GM18951 (cell line): ENCODE measurements at regions not wholly inside any gene's neighbourhood (a gene's known extent, or its start where the extent isn't known, plus 50 kb on each side); places are given as distances from the start of the nearest gene placed in this dataset.

Source experiments
- POLR2A ChIP-seq: IDR thresholded peaks from 4 replicates; pipeline ENCODE4 v1.6.1; 2011; ENCODE audit warnings: mild to moderate bottlenecking; ENCODE audit not compliant: insufficient read length, insufficient read depth; ENCODE audit errors: extremely low read depth
- in situ Hi-C: fragments of 300-500 bp; cut with MboI; formaldehyde crosslinking; loops from one replicate; pipeline ENCODE4 v1.12.0; 2022; ENCODE audit warnings: low sequenced_read_pairs, mixed read lengths, inconsistent platforms; ENCODE audit not compliant: unreplicated experiment

DNA sequence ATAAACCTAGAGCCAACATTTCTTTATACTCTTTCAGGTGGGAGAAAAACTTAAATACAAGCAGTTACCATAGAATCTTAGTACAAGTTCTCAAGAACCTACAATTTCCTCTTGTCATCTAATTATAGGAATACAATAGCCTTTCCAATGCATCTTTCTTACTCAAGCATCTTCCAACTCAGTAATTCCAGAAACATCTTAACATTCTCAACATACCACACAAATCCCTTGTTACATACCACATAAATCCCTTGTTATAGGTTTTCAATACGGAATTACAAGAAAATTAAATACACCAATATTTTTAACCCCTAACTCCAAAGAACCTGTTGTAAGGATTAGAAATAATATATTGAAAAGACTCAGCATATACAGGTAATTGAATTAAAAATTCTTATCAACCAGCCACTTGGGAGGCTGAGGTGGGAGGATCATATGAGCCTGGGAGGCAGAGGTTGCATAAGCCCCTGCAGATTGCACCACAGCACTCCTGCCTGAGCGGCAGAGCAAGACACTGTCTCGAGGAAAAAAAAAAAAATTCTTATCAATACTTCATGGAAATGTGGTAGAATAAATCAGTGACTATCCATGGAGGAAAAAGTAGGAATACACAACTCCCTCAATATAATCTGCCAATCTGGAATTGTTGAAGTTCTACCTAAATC is 127.5 kb upstream of the CCDC28A start:
- in situ Hi-C loops: no loop called here
- no peak for TF ChIP-seq POLR2A

DNA sequence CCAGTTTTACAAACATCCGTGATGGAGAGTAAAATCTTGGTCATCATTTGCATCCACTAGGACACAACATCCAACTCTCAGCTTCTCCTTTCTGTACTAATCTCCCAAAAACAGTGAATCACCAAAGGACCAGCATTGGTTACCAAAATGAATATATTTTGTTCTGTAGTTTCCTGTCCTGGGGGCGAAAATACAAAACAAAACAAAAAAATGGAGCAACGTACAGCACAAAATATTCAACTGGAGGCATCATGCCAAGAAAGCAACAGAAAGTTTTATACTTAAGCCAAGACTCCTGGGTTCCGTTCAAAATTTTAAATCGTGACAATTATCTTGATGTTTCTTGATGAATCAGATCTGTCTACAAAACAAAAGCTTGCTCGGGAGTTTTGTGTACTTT is 126.6 kb upstream of the CCDC28A start:
- no peak for TF ChIP-seq POLR2A
- in situ Hi-C loops: no loop called here

DNA sequence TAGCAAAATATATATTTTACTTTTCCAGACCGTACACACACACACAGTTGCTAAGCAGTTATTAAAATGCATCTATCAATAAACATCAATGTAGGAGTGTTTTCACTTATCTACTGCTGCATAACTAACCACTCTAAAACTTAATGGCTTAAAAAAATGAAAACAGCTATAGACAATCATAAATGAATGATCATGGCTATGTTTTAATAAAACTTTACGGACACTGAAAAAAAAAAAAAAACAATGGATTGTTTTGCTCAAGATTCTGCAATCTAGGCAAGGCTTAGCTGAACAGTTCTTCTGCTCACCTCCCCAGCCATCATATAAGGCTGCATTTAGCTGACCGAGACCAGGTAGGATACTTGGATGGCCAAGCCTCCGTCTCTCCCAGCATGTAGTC is 125.4 kb upstream of the CCDC28A start:
- in situ Hi-C loops: no loop called here
- no peak for TF ChIP-seq POLR2A

DNA sequence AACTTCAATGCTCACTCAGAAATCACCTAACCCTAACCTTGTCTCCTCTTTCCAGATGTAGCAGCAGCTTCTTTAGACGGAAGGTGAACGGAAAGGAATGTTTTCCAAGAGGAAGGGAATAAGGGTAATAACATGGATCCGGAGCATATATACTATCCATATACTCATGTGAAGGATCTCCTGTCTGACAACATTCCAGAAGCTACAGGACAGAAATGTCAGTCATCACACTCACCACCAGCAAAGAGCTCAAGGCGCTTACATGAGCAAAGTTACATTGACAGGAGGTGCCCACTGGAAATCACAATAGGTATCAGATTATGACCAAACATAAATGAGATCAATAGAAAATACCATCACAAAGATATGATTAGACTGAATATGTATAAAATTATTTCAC is 122.1 kb upstream of the CCDC28A start:
- no peak for TF ChIP-seq POLR2A
- in situ Hi-C loops: no loop called here

DNA sequence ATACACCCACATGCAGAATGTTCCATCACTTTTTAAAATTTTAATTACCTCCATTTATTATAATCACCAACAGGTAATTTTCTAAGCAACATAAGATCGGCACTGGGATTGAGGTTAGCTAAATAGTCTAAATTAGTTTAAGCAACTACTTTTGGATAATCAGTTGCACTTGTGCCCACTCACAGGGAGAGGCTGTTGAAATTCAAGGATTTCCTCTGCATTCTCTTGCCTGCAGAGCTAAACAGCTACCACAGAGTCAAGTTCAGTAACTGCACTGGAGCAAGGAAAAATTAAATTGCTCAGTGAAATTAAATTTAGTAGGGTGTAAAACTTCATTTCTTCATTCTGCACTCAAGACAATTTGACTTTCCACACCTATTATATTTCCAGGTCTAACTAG is 120.7 kb upstream of the CCDC28A start:
- in situ Hi-C loops: no loop called here
- no peak for TF ChIP-seq POLR2A

DNA sequence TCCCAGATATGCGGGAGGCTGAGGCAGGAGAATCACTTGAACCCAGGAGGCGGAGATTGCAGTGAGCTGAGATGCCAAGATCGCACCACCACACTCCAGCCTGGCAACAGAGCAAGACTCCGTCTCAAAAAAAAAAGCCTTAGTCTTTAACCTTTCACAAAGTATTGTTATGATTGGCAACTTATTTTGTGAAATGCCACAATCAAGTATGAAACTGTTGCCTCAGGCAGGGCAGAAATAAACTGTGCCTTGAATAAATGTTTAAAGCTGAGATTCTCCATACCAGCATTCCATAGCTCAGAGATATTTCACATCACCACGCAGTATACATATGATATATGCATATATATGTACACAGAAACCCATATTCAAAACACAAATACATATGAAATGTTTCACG is 120.1 kb upstream of the CCDC28A start:
- no peak for TF ChIP-seq POLR2A
- in situ Hi-C loops: no loop called here

DNA sequence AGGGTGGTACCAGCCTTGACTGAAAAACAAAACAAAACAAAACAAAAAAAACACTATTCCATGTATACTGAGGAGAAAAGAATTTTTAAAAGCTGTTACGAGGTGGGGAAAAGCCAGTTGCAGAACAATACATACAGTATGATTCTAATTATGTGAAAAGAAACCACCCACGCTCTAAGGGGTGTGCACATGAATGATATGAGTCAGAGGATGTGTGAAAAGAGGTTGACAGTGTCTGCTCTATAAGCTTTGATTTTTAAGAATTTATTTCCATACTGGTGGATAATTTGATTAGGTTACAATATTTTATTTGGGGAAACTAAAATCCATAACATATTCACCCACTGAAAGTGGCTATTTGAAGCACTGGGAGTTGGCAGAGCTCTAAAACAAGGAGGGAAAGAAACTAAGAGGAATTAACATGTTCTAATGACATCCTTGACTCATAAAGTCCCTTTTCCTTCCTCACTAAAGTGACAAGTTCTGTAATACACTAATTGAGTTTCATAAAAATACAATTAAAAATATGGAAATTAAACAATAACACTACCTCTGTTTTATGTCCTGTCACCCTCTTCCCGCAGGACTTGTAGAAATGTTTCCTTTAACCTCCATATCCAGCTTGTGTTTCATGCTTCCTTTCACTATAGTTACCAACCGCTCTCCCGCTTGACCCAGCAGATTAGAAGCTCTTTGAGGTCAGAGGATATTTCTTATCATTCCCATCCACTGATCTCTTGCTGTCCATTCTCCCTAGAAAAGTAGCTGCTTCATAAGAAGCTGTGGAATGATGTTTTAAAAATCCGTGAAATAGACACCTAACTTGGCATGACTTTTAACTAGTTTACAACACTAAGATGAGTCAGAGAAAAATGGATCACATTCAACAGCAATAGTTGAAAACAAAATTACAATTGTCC is 118.6 kb upstream of the CCDC28A start:
- in situ Hi-C loops: no loop called here
- no peak for TF ChIP-seq POLR2A

DNA sequence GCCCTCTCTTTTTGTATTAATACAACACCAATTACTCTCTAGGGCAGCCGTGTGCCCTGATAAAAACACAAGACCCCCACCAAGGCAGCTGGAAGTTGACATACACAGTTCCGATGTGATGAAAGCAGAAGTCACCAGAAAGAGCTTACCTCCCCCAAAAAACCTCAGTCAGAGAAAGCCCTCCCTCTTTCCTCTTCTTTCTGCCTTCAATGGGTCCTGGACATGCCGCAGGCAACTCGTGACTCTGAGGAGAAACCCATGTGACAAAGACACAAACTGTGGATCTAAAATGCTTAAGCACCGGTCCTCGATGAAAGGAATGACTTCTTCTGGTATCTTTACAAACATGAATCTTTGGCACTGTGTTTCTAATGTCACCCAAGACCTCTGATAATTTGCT is 117.7 kb upstream of the CCDC28A start:
- in situ Hi-C loops: no loop called here
- no peak for TF ChIP-seq POLR2A

DNA sequence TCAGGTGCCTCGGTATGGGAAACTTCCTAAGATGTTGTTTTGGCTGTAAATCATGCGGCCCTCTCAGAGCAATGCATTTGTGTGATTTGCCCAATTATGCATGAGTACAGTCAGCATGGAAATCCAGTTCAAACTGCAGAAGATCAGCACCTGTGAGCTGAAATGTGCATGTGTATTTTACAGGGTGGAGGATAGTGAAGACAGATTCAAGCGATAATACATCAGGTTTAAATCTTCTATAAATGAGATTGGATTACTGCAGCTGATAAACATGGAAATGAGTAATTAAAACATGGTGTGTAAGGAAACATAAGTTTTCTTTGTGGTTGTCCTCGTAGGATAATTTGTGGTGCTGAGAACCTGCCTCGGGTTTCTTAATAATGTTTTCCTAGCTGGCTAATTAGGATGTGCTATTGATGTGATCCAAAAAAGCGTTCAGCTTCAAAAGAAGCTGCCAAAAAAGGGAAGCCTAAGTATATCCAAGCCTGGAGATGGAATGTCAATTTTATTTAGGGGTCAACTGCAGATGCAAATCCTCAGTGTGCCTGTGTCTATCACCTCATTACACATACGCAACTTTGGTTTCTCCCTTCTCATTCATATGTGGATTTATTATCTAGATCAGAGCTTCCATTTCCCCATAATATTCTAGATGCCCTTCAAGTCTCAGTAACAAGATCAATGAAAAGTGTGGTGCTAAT is 117.1 kb upstream of the CCDC28A start:
- TF ChIP-seq POLR2A: no peak
- in situ Hi-C loops: no loop called here

DNA sequence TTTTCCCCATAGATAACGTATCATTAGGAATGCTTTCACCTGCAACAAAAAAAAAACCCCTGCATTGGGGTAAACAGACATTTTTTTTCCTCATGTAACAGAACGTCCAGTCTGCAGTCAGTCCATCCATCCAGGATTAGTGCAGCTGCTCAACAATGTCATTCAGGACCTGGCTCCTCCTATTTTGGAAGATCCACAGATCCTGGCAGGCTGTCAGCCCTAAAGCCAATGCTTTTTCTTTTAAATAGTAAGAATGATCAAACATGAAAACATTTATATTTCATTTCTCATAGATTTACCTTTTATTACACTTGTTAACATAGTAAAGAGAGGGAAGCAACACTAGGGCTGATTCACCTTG is 116.5 kb upstream of the CCDC28A start:
- TF ChIP-seq POLR2A: no peak
- in situ Hi-C loops: no loop called here

DNA sequence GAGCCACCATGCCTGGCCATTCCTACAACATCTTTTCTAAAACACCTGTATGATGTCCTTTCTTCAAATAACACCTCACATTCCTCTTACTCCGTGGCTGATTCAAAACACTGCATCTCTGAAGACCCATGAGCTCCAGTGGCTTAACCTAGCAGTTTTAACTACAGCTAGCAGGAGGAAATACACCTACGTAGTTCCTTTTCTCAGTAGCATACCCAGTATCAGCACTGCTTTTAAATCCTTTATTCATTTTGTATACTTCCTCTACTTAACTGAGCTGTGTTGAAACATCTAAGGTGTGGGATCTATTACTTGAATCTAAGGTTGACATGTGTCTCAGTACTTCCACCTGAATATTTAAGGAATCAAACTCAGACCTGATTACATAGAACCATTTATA is 113.6 kb upstream of the CCDC28A start:
- TF ChIP-seq POLR2A: no peak
- in situ Hi-C loops: no loop called here

DNA sequence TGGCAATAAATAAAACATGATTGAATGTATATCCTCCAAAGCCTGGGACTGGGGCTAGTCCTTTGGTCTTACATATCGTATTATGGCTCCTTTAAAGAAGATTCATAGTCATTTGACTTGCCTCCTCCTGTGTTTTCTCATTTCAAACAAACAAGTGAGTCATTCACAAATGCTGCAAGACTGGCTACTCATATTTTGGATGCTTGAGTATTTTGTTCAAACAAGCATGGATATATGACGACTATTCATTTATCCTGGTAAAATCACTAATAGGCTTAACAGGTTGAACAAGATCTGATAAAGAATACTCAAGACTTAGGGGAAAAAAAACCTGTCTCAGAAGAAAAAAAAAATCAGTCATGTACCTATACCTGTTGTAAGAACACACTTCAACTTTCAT is 111.1 kb upstream of the CCDC28A start:
- TF ChIP-seq POLR2A: no peak
- in situ Hi-C loops: no loop called here

DNA sequence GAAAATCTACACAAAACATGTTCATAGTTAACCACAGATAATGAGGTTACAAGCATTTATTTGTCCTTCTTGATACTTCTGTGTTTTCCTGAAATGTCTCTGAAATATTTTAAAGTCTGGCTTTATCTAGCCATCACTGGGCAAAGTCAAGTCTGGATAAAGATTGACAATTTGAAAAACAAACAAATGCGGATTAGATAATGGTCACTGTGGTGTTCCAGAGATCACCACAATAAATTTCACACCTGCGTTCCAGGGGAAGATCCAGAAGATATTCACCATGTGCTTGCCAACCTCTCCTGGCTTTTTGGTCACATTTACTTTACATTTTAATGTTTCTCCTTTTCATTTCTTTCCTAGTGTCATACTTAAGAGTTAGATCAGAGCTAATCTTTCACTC is 109.7 kb upstream of the CCDC28A start:
- no peak for TF ChIP-seq POLR2A
- in situ Hi-C loops: no loop called here
